SK-N-SH (cell line): ENCODE measurements at regions not wholly inside any gene's neighbourhood (a gene's known extent, or its start where the extent isn't known, plus 50 kb on each side); places are given as distances from the start of the nearest gene placed in this dataset.

Experiments
- CTCF ChIA-PET: fragments of 300-600, 350-600 bp; formaldehyde crosslinking; extraction: SDS; loops from one replicate; lab custom pipeline; 2021; lab: Yijun Ruan, JAX
- POLR2A ChIA-PET: fragments of 350-600 bp; sonication (Branson Sonifier 250); formaldehyde crosslinking; extraction: SDS; loops from one replicate; lab custom pipeline; 2020; ENCODE audit warnings: antibody characterized with exemption, inconsistent platforms; lab: Yijun Ruan, JAX
- DNase-seq: peaks from one replicate; pipeline ENCODE4 v3.0.0; 2012
- H2AFZ ChIP-seq: fragments of 200-600 bp; sonication (generic); 2 replicates; pipeline ENCODE4 v1.8.1; 2016; ENCODE audit warnings: antibody characterized with exemption, mild to moderate bottlenecking, low read depth
- H3F3A ChIP-seq: fragments of 200-600 bp; sonication (generic); replicated peaks from 2 replicates; pipeline ENCODE3; 2016; ENCODE audit warnings: antibody characterized with exemption, mild to moderate bottlenecking; ENCODE audit not compliant: insufficient read depth
- H3K27ac ChIP-seq, 2 experiments: fragments of 200-500 bp in 1 of 2; fragments of 200-600 bp in 1 of 2; sonication (Bioruptor generic) in 1 of 2; sonication (generic), shearing (Covaris generic) in 1 of 2; 2 replicates each; pipeline versions ENCODE4 v1.5.1 to v1.6.1; 2014 to 2016; ENCODE audit warnings: low read depth in 2 of 2, inconsistent platforms in 1 of 2, low read length in 1 of 2, mild to moderate bottlenecking in 1 of 2, mixed read lengths in 1 of 2
- H3K27me3 ChIP-seq: fragments of 200-600 bp; sonication (generic), shearing (Covaris generic); 2 replicates; pipeline ENCODE4 v1.6.1; 2016; ENCODE audit warnings: mixed run types; ENCODE audit not compliant: insufficient read depth
- H3K36me3 ChIP-seq, 2 experiments: fragments of 200-500 bp in 1 of 2; fragments of 200-600 bp in 1 of 2; sonication (Bioruptor generic) in 1 of 2; sonication (generic) in 1 of 2; replicated peaks in 1 of 2; 2 replicates each; pipeline versions ENCODE3 to v1.5.1; 2014 to 2016; ENCODE audit warnings: low read length in 1 of 2, mild to moderate bottlenecking in 1 of 2; ENCODE audit not compliant: insufficient read depth in 2 of 2, control insufficient read depth in 1 of 2
- H3K4me1 ChIP-seq, 2 experiments: fragments of 200-500 bp in 1 of 2; fragments of 200-600 bp in 1 of 2; sonication (Bioruptor generic) in 1 of 2; sonication (generic), shearing (Covaris generic) in 1 of 2; 2 replicates each; pipeline versions ENCODE4 v1.5.1 to v1.6.1; 2014 to 2016; ENCODE audit warnings: low read depth in 1 of 2, low read length in 1 of 2, mixed run types in 1 of 2; ENCODE audit not compliant: insufficient read depth in 2 of 2, control insufficient read depth in 1 of 2
- H3K4me2 ChIP-seq: fragments of 200-600 bp; sonication (generic), shearing (Covaris generic); 2 replicates; pipeline ENCODE4 v1.6.1; 2017; ENCODE audit warnings: mixed run types
- H3K4me3 ChIP-seq, 2 experiments: fragments of 200-500 bp in 1 of 2; fragments of 200-600 bp in 1 of 2; sonication (Bioruptor generic) in 1 of 2; sonication (generic), shearing (Covaris generic) in 1 of 2; 2 replicates each; pipeline versions ENCODE4 v1.5.1 to v1.8.1; 2014 to 2016; ENCODE audit warnings: low read depth in 2 of 2, inconsistent platforms in 1 of 2, low read length in 1 of 2, mild to moderate bottlenecking in 1 of 2, mixed read lengths in 1 of 2, moderate library complexity in 1 of 2
- H3K79me2 ChIP-seq: fragments of 200-600 bp; sonication (generic); 2 replicates; pipeline ENCODE4 v1.8.1; 2017; ENCODE audit warnings: mild to moderate bottlenecking; ENCODE audit not compliant: insufficient read depth
- H3K9ac ChIP-seq: fragments of 200-600 bp; sonication (generic); 2 replicates; pipeline ENCODE4 v1.6.1; 2017; ENCODE audit warnings: mixed run types
- H3K9me2 ChIP-seq: fragments of 200-600 bp; sonication (generic); 2 replicates; pipeline ENCODE4 v1.6.1; 2017; ENCODE audit warnings: mixed run types
- H3K9me3 ChIP-seq: fragments of 200-600 bp; sonication (generic); 2 replicates; pipeline ENCODE4 v1.6.1; 2017; ENCODE audit warnings: mixed run types, mild to moderate bottlenecking, moderate library complexity
- H4K20me1 ChIP-seq: fragments of 200-600 bp; sonication (generic); 2 replicates; pipeline ENCODE4 v1.6.1; 2017; ENCODE audit warnings: mild to moderate bottlenecking, mixed run types; ENCODE audit not compliant: insufficient read depth
- ELF1 ChIP-seq: IDR thresholded peaks from 2 replicates; pipeline ENCODE4 v1.4.0; 2012
- EP300 ChIP-seq, 2 experiments: IDR thresholded peaks; 2 replicates each; pipeline versions ENCODE4 v1.4.0 to v1.6.1; 2012; ENCODE audit warnings: borderline replicate concordance in 1 of 2, low read depth in 1 of 2, low read length in 1 of 2
- EZH2phosphoT487 ChIP-seq: fragments of 200-600 bp; sonication (generic); IDR thresholded peaks from 2 replicates; pipeline ENCODE4 v1.6.1; 2017; ENCODE audit warnings: low read depth, mixed run types, mild to moderate bottlenecking, antibody characterized with exemption, moderate library complexity, borderline replicate concordance
- FOXJ3 ChIP-seq: sonication (generic); formaldehyde crosslinking; IDR thresholded peaks from 2 replicates; pipeline ENCODE4 v1.5.1; 2020; ENCODE audit warnings: mild to moderate bottlenecking, missing genetic modification reagents
- FOXM1 ChIP-seq: IDR thresholded peaks from 2 replicates; pipeline ENCODE4 v1.4.0; 2012; ENCODE audit warnings: low read depth, mild to moderate bottlenecking
- JUND ChIP-seq: IDR thresholded peaks from 2 replicates; pipeline ENCODE4 v1.4.0; 2012
- MXI1 ChIP-seq: IDR thresholded peaks from 2 replicates; pipeline ENCODE4 v1.6.1; 2012; ENCODE audit warnings: mild to moderate bottlenecking, low read depth, low read length, improper control_type of control experiment
- NFIC ChIP-seq: IDR thresholded peaks from 2 replicates; pipeline ENCODE4 v1.4.0; 2012; ENCODE audit warnings: borderline replicate concordance
- NRF1 ChIP-seq: IDR thresholded peaks from 2 replicates; pipeline ENCODE4 v1.6.1; 2012; ENCODE audit warnings: low read depth, mild to moderate bottlenecking, low read length
- PBX3 ChIP-seq: IDR thresholded peaks from 2 replicates; pipeline ENCODE4; 2012
- REST ChIP-seq: IDR thresholded peaks from 2 replicates; pipeline ENCODE4 v1.6.1; 2012; ENCODE audit warnings: mild to moderate bottlenecking, low read depth, low read length, moderate library complexity
- RFX5 ChIP-seq: IDR thresholded peaks from 2 replicates; pipeline ENCODE4 v1.6.1; 2012; ENCODE audit warnings: mild to moderate bottlenecking, improper control_type of control experiment, low read length
- RXRA ChIP-seq: IDR thresholded peaks from 2 replicates; pipeline ENCODE4 v1.4.0; 2012; ENCODE audit warnings: low read depth, mild to moderate bottlenecking, borderline replicate concordance
- SIN3A ChIP-seq: IDR thresholded peaks from 2 replicates; pipeline ENCODE4 v1.6.1; 2012; ENCODE audit warnings: low read depth, mild to moderate bottlenecking, low read length, moderate library complexity, borderline replicate concordance
- SMC3 ChIP-seq: IDR thresholded peaks from 2 replicates; pipeline ENCODE4 v1.6.1; 2012; ENCODE audit warnings: low read depth, low read length, improper control_type of control experiment
- TAF1 ChIP-seq: IDR thresholded peaks from 2 replicates; pipeline ENCODE4 v1.6.1; 2012; ENCODE audit warnings: low read depth, mild to moderate bottlenecking, low read length, moderate library complexity, borderline replicate concordance
- TCF12 ChIP-seq: IDR thresholded peaks from 2 replicates; pipeline ENCODE4 v1.4.0; 2012
- TEAD4 ChIP-seq: IDR thresholded peaks from 2 replicates; pipeline ENCODE4 v1.4.0; 2012; ENCODE audit warnings: mild to moderate bottlenecking, borderline replicate concordance; ENCODE audit not compliant: insufficient read depth
- USF1 ChIP-seq: IDR thresholded peaks from 2 replicates; pipeline ENCODE4 v1.4.0; 2012; ENCODE audit warnings: low read depth, borderline replicate concordance
- USF2 ChIP-seq: fragments of 150-350 bp; IDR thresholded peaks from 2 replicates; pipeline ENCODE4 v1.6.1; 2017; ENCODE audit warnings: antibody characterized with exemption, low read length, low read depth, borderline replicate concordance
- YY1 ChIP-seq: IDR thresholded peaks from 2 replicates; pipeline ENCODE4 v1.4.0; 2012; ENCODE audit warnings: low read depth, mild to moderate bottlenecking
- WGBS: methylation state at CpG from one replicate; pipeline ENCODE4 v1.1.6; 2017; ENCODE audit warnings: low lambda C conversion rate; 5-methylcytosine and 5-hydroxymethylcytosine counted together

- TF ChIP-seq TAF1, result no peak
- no peak for TF ChIP-seq REST
- TF ChIP-seq USF2, result no peak
- no peak for TF ChIP-seq MXI1
- no peak for TF ChIP-seq RFX5
- TF ChIP-seq FOXM1, result no peak
- no peak for TF ChIP-seq NFIC
- no peak for TF ChIP-seq TCF12
- TF ChIP-seq SIN3A, result no peak
- no peak for TF ChIP-seq TEAD4
- H3K9me3 ChIP-seq, result no peaks in the 10 kb centered on the region
- H3K27ac ChIP-seq, result no peak overlapping the region
- H3K79me2 ChIP-seq, result no peaks in the 10 kb centered on the region
- no peak overlapping the region for H3K4me2 ChIP-seq
- CTCF ChIA-PET, result no interaction called here
- H3K9ac ChIP-seq, result no peak overlapping the region
- H3K27me3 ChIP-seq, result peaks cover 11% of the 10 kb centered on the region
- no peaks in the 10 kb centered on the region for H3K4me1 ChIP-seq
- no peaks in the 10 kb centered on the region for H3K36me3 ChIP-seq
- H3K4me3 ChIP-seq, result no peak overlapping the region
- no peak overlapping the region for H2AFZ ChIP-seq
- POLR2A ChIA-PET, result no interaction called here
- no peaks in the 10 kb centered on the region for H4K20me1 ChIP-seq
- DNase-seq, result no peak
- H3F3A ChIP-seq, result no peaks in the 10 kb centered on the region
- no peaks in the 10 kb centered on the region for H3K9me2 ChIP-seq
- WGBS, result 4% methylated on average over 11 of the region's 15 CpGs
Measured at GRCh38 chr13:112184851-112185371, 118.0 kb downstream of the SOX1 start.

- CTCF ChIA-PET, result interaction anchor here (1.2 kb wide), 1 partner anchor 259 kb away, joined by 3 read pairs; no protein-coding TSS in a partner anchor
- Histone ChIP-seq H3K27ac (no peak overlapping the region), H3K4me1 (no peaks in the 10 kb centered on the region), H3K36me3 (no peaks in the 10 kb centered on the region), H3K9ac (no peak overlapping the region), H3F3A (no peaks in the 10 kb centered on the region), H3K4me2 (no peak overlapping the region), H2AFZ (no peak overlapping the region), H3K9me2 (no peaks in the 10 kb centered on the region), H3K4me3 (no peak overlapping the region), H4K20me1 (no peaks in the 10 kb centered on the region), H3K9me3 (no peaks in the 10 kb centered on the region)
- WGBS, result 7% methylated on average over 9 of the region's 9 CpGs
- no peak for DNase-seq
- POLR2A ChIA-PET, result no interaction called here
- TF ChIP-seq JUND, result no peak
- TF ChIP-seq PBX3, result no peak
- no peak for TF ChIP-seq ELF1
- TF ChIP-seq FOXJ3 (CRISPR knock-in tag), result no peak
- TF ChIP-seq SMC3, result no peak
- TF ChIP-seq EZH2phosphoT487, result no peak
- TF ChIP-seq EP300 (IDR thresholded peaks at IDR 0.05; ENCODE audit: borderline replicate concordance in 1 of 2, low read depth in 1 of 2, low read length in 1 of 2), result no peak
- TF ChIP-seq YY1, result no peak
- no peak for TF ChIP-seq USF1
- TF ChIP-seq NRF1, result no peak
- TF ChIP-seq USF2, result no peak
- TF ChIP-seq NFIC, result no peak
- no peak for TF ChIP-seq RXRA
- TF ChIP-seq, all 33 proteins: peak for 0
- Histone ChIP-seq H3K27me3 (peaks cover 11% of the 10 kb centered on the region), H3K79me2 (no peaks in the 10 kb centered on the region)
Measured at GRCh38 chr13:112185466-112185865, 118.5 kb downstream of the SOX1 start.
